ENCODE measurements at regions not wholly inside any gene's neighbourhood (a gene's known extent, or its start where the extent isn't known, plus 50 kb on each side); places are given as distances from the start of the nearest gene placed in this dataset.

- Mint-ChIP-seq H3K27ac (no peak overlapping the region), H3K36me3 (no peaks in the 10 kb centered on the region), H3K4me1 (no peaks in the 10 kb centered on the region), H3K4me3 (no peak overlapping the region), H3K9me3 (peaks cover 0 to 4% (median 3%) of the 10 kb centered on the region in 7 donors), H3K27me3 (ENCODE audit: low read depth in 3 of 3) (no peaks in the 10 kb centered on the region)
- Histone ChIP-seq H3K9ac (ENCODE audit: insufficient read depth, low read length, poor library complexity, severe bottlenecking) (no peak overlapping the region), H3K27ac (ENCODE audit: low read depth in 1 of 2, low read length in 2 of 2) (no peak overlapping the region), H2AFZ (ENCODE audit: insufficient read depth, low read depth, low read length, poor library complexity, severe bottlenecking) (no peak overlapping the region), H3K4me2 (replicated peaks; ENCODE audit: extremely low read depth, low read length, poor library complexity, severe bottlenecking) (no peak overlapping the region), H3K27me3 (ENCODE audit: control insufficient read depth in 2 of 2, insufficient read depth in 2 of 2, low read length in 2 of 2) (no peaks in the 10 kb centered on the region), H3K4me1 (ENCODE audit: control insufficient read depth in 1 of 2, insufficient read depth in 2 of 2, low read length in 2 of 2) (no peaks in the 10 kb centered on the region), H3K79me2 (ENCODE audit: insufficient read depth, low read length) (no peaks in the 10 kb centered on the region), H3K9me3 (replicated peaks in 1 of 2; ENCODE audit: control insufficient read depth in 1 of 2, insufficient read depth in 1 of 2, low read length in 2 of 2) (no peaks in the 10 kb centered on the region), H3K36me3 (replicated peaks in 1 of 2; ENCODE audit: control insufficient read depth in 1 of 2, insufficient read depth in 2 of 2, low read length in 2 of 2) (no peaks in the 10 kb centered on the region), H3K4me3 (replicated peaks in 1 of 3; ENCODE audit: low read depth in 2 of 3, low read length in 3 of 3) (no peak overlapping the region), H4K20me1 (ENCODE audit: insufficient read depth, low read length) (no peaks in the 10 kb centered on the region)
- intact Hi-C loops (cut with micrococcal nuclease) = no loop called here
- DNase-seq = no peak
- no peak for TF ChIP-seq CTCF (IDR thresholded peaks at IDR 0.05)
- 40% methylated on average over 1 of the region's 2 CpGs for WGBS (ENCODE audit: insufficient coverage)
Measured at GRCh38 chr18:52222211-52222610, 117.8 kb upstream of the DCC start.

GRCh38 chr18:52227536-52227935 lies 112.5 kb upstream of the DCC start:
- no peaks in the 10 kb centered on the region for H3K9me3 ChIP-seq (replicated peaks in 1 of 2; ENCODE audit: control insufficient read depth in 1 of 2, insufficient read depth in 1 of 2, low read length in 2 of 2)
- no peaks in the 10 kb centered on the region for H3K4me1 ChIP-seq (ENCODE audit: control insufficient read depth in 1 of 2, insufficient read depth in 2 of 2, low read length in 2 of 2)
- Mint-ChIP-seq H3K4me3 (no peak overlapping the region), H3K4me1 (no peaks in the 10 kb centered on the region), H3K27me3 (ENCODE audit: low read depth in 3 of 3) (no peaks in the 10 kb centered on the region), H3K36me3 (no peaks in the 10 kb centered on the region), H3K9me3 (peaks cover 0 to 5% (median 2%) of the 10 kb centered on the region in 7 donors), H3K27ac (no peak overlapping the region)
- H3K27me3 ChIP-seq (ENCODE audit: control insufficient read depth in 2 of 2, insufficient read depth in 2 of 2, low read length in 2 of 2) = no peaks in the 10 kb centered on the region
- intact Hi-C loops (cut with micrococcal nuclease) = no loop called here
- no peaks in the 10 kb centered on the region for H3K36me3 ChIP-seq (replicated peaks in 1 of 2; ENCODE audit: control insufficient read depth in 1 of 2, insufficient read depth in 2 of 2, low read length in 2 of 2)
- no peak overlapping the region for H3K4me2 ChIP-seq (replicated peaks; ENCODE audit: extremely low read depth, low read length, poor library complexity, severe bottlenecking)
- H3K79me2 ChIP-seq (ENCODE audit: insufficient read depth, low read length) = no peaks in the 10 kb centered on the region
- no peak overlapping the region for H3K4me3 ChIP-seq (replicated peaks in 1 of 3; ENCODE audit: low read depth in 2 of 3, low read length in 3 of 3)
- no peak for DNase-seq
- no peaks in the 10 kb centered on the region for H4K20me1 ChIP-seq (ENCODE audit: insufficient read depth, low read length)
- H2AFZ ChIP-seq (ENCODE audit: insufficient read depth, low read depth, low read length, poor library complexity, severe bottlenecking) = no peak overlapping the region
- no peak for TF ChIP-seq CTCF (IDR thresholded peaks at IDR 0.05)
- H3K27ac ChIP-seq (ENCODE audit: low read depth in 1 of 2, low read length in 2 of 2) = no peak overlapping the region
- 93% methylated on average over 3 of the region's 4 CpGs for WGBS (ENCODE audit: insufficient coverage)
- no peak overlapping the region for H3K9ac ChIP-seq (ENCODE audit: insufficient read depth, low read length, poor library complexity, severe bottlenecking)

Measured in CD14-positive monocyte (primary cell).